ENCODE measurements at regions not wholly inside any gene's neighbourhood (a gene's known extent, or its start where the extent isn't known, plus 50 kb on each side); places are given as distances from the start of the nearest gene placed in this dataset.
"Not testable (repeated sequence)": the region's sequence is repeated elsewhere in the genome, so short reads cannot be mapped to it uniquely, and the experiment has no call there.

- no peak for DNase-seq (ENCODE audit: low spot score)
- ATAC-seq, result peak; percentile 39
- intact Hi-C loops (cut with DNase I), result no loop called here
Observed at GRCh38 chr2:8438996-8439395, 242.9 kb upstream of the ID2 start.

GRCh38 chr2:8440029-8440778 is 241.7 kb upstream of the ID2 start:
- intact Hi-C loops (cut with DNase I), result no loop called here
- no peak for ATAC-seq

DNA sequence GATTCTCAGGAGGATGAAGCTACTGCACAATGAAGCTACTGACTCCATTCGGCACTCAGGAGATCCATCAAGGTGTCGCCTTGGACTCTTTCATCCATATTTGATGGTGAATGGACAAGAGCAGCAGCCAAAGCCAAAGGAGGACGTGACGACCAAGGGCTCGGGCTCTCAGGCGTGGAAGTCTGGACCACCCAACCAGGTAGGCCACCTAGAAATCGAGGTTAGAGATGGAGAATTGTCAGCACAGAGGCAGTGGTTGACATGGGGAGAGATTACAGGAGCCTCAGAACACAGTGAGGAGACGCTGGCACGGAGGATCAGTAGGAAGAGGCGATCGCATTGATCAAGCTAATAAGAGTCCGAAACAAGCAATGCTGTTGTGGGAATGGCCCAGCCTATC is 240.5 kb upstream of the ID2 start:
- DNase-seq (ENCODE audit: low spot score) (no peak), ATAC-seq (no peak)
- intact Hi-C loops (cut with DNase I), result no loop called here

More at GRCh38 chr2:8440029-8440778, 241.7 kb upstream of the ID2 start:
- DNase-seq (ENCODE audit: low spot score), result no peak

GRCh38 chr2:8441986-8442385 is 239.9 kb upstream of the ID2 start:
- ATAC-seq, result no peak
- DNase-seq (ENCODE audit: low spot score), result peak; percentile 18
- intact Hi-C loops (cut with DNase I), result no loop called here

GRCh38 chr2:8442833-8443486 is 238.9 kb upstream of the ID2 start:
- ATAC-seq, result no peak
- intact Hi-C loops (cut with DNase I), result no loop called here
- DNase-seq (ENCODE audit: low spot score), result no peak

- DNase-seq (ENCODE audit: low spot score) (peak; percentile 21), ATAC-seq (no peak)
- intact Hi-C loops (cut with DNase I), result no loop called here
Observed at GRCh38 chr2:8445580-8445979, 236.3 kb upstream of the ID2 start.

- intact Hi-C loops (cut with DNase I); ATAC-seq: not testable (repeated sequence)
- DNase-seq (ENCODE audit: low spot score), result peak; percentile 6
Observed at GRCh38 chr2:8446751-8447150, 235.1 kb upstream of the ID2 start.

GRCh38 chr2:8447610-8448221 is 234.1 kb upstream of the ID2 start:
- intact Hi-C loops (cut with DNase I), result no loop called here
- ATAC-seq (no peak), DNase-seq (ENCODE audit: low spot score) (peak; percentile 3)

DNA sequence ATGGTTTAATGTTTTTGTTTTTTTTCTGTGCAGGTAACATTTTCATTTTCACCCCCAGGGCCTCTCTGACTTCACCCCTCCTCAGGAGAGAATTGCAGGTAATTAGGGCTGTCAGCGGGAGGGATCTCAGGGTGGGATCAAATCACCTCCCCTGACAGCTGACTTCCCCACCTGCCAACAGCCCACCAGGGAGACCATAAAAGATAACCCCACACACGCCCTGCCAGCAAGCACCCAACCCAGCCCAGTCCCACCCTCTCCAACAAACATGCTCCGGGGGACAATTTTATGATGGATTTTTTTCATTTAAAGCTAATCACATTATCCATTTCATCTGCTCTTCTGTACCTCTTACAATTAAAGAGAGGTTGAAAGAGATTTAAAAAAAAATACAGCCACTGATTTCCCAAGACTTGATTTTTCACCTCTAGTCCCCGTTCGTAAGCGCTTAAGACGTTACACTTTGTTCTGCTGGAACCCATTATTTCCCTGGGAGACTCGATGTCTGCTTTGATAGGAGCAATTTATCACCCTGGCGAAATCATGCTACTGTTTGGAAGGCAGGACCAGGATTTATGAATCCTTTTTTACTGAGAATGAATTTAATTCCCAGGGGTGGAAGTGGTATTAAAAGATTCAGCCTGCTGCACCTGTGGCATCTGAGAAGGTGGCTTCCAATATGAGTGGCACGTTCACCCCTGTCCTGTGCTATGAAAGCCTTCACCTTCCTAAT is 232.9 kb upstream of the ID2 start:
- intact Hi-C loops (cut with DNase I), result no loop called here
- no peak for ATAC-seq
- peak; percentile 9 for DNase-seq (ENCODE audit: low spot score)

DNA sequence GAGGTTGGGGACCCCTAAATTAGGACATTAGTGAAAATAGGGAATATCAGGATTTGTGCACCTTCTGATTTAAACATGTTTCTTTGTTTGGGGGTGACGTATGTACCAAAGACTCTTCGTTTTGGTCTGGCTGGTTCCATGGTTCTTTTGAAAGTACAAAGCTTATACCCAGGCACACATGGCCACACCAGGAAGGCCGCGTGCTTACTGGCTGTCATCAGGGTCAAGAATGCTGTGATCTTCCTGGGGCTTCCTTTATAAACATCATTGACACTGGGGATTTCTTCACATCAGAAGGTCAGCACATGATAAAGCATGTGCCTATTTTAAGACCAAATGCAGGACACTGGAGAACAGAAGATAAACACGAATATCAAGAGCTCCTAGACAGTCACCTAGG is 230.6 kb upstream of the ID2 start:
- no peak for ATAC-seq

DNA sequence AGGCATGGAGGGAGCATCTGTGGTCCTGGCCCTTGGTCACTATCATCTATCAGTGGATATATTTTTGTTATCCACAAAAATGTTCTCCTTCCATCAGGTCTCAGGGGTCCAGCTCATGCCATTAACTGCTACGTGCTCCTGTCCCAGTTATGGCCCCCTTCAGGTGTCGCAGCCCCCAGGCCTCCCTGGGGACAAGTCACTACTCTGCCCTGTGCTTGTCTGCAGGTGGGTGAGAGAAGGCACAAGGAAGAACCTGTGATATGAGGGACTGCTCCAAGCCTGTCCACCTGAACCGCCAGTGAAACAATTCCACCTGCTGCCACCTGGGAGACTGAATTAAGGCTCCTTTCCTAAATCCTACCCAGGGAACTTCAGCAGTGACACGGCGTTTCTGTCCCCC is 229.6 kb upstream of the ID2 start:
- DNase-seq (ENCODE audit: low spot score) (peak; percentile 7), ATAC-seq (no peak)
- intact Hi-C loops (cut with DNase I), result no loop called here

More for the DNA sequence above, 230.6 kb upstream of the ID2 start:
- intact Hi-C loops (cut with DNase I), result no loop called here
- DNase-seq (ENCODE audit: low spot score), result no peak

- intact Hi-C loops (cut with DNase I), result no loop called here
- peak; percentile 26 for DNase-seq (ENCODE audit: low spot score)
- ATAC-seq, result no peak
Observed at GRCh38 chr2:8452979-8453903, 228.6 kb upstream of the ID2 start.

DNA sequence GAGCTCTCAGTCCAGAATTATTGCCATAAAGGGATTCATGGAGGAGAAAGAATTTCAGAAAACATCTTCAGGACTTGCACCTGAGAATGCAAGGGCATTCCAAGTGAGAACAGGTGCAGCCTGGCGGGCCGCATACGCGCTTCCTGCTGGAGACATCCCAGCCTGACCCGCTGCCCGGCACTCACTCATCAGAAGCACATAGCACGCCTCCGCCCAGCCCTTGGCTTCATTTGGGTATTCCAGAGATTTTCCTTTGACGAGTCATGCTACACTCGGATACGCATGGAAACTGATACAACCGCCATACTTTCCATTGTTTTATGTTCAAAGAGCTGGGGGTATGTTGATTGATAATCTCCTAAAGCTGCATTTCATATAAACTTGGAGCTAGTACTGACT is 228.0 kb upstream of the ID2 start:
- intact Hi-C loops (cut with DNase I), result no loop called here
- ATAC-seq, result no peak
- DNase-seq (ENCODE audit: low spot score), result peak; percentile 27

DNA sequence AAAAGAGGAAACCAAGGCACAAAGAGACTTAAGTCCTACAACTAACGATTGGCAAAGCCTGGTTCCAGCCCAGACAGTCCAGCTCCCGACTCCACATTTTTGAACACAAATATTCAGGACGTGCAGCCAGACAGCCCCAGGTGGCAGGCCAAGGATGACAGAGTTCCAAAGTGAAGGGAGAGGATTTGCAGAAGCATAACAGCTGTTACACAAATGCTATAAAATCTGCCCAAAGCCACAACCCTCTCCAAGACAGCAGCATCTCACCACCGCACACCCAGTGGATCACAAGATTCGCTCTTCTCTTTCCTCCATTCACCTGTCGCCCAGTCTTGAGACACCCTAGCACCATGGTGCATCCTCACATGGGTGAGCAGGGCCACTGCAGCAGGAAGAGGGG is 227.1 kb upstream of the ID2 start:
- no peak for DNase-seq (ENCODE audit: low spot score)
- ATAC-seq, result no peak
- intact Hi-C loops (cut with DNase I), result no loop called here

DNA sequence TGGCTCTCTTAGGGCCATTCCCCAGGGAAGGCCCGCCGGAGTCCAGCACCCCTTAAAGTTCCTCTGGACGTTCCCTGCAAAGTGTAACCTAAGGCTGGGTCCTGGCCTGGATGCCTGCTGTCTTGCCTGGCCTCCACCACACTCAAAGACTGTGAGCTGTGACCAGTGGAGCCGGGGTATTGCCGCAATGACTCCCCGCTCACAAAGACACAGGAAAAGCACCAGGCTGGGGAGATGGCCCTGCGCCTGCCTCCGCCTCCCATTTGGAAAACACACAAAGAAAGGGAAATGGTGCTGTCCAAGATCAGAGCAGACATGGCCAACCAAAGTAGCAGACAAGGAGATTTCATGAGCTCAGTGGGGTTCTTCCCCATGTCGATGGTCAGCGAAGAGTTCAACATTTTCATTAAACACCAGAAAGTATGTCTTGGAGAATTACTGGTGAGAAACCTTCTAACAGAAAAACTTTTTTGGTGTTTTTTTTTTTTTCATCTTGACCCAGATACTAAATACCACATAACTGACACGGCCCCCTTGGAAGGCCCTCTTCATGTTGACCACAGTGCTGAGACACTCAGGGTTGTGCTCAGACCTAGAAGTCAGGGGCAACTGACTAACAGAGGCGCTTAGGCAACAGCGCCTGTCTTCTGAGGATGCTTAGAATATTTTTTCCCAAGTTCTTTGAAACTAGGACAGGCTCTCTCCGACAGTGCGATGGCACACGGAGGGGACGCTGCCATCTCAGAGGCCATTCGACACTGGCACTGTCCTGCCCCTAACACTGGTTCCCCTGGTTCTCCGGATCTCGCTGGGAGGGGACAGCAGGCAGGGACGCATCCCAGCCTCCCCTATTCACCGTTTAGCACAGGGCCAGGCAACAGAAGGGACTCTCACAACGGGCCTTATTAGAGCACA is 226.4 kb upstream of the ID2 start:
- intact Hi-C loops (cut with DNase I), result no loop called here
- peak; percentile 17 for ATAC-seq
- peak; percentile 43 for DNase-seq (ENCODE audit: low spot score)

- intact Hi-C loops (cut with DNase I), result no loop called here
- peak; percentile 44 for ATAC-seq
- peak; percentile 54 for DNase-seq (ENCODE audit: low spot score)
Observed at GRCh38 chr2:8456151-8457091, 225.4 kb upstream of the ID2 start.

GRCh38 chr2:8457092-8457481 is 224.8 kb upstream of the ID2 start:
- intact Hi-C loops (cut with DNase I), result no loop called here
- ATAC-seq (no peak), DNase-seq (ENCODE audit: low spot score) (no peak)
